Activated CD4-positive, alpha-beta T cell treated with anti-CD3 and anti-CD28 coated beads, Interleukin-2, amount 10 ng/mL, durations not matched to agents 24 days and 14 days (primary cell): ENCODE measurements at regions not wholly inside any gene's neighbourhood (a gene's known extent, or its start where the extent isn't known, plus 50 kb on each side); places are given as distances from the start of the nearest gene placed in this dataset.

Experiments
- DNase-seq: peaks from one replicate; pipeline ENCODE4 v3.0.0; 2022
- H3K27ac Mint-ChIP-seq: one replicate; pipeline ENCODE4 v1.8.0; 2022; ENCODE audit warnings: mild to moderate bottlenecking, mixed read lengths
- H3K27me3 Mint-ChIP-seq: one replicate; pipeline ENCODE4 v1.8.0; 2022; ENCODE audit warnings: mixed read lengths
- H3K36me3 Mint-ChIP-seq: one replicate; pipeline ENCODE4 v1.8.0; 2022; ENCODE audit warnings: low read depth, mild to moderate bottlenecking, mixed read lengths
- H3K4me1 Mint-ChIP-seq: one replicate; pipeline ENCODE4 v1.8.0; 2021; ENCODE audit warnings: mixed read lengths
- H3K4me3 Mint-ChIP-seq: one replicate; pipeline ENCODE4 v1.8.0; 2022; ENCODE audit warnings: mild to moderate bottlenecking, moderate library complexity, mixed read lengths
- H3K9me3 Mint-ChIP-seq: one replicate; pipeline ENCODE4 v1.8.0; 2021; ENCODE audit warnings: mixed read lengths
- intact Hi-C: fragments of 100-400 bp; cut with micrococcal nuclease; formaldehyde crosslinking; loops from one replicate; pipeline ENCODE4 v1.15.1; 2023

- H3K36me3 Mint-ChIP-seq: peaks cover under 1% of the 10 kb centered on the region
- peaks cover 30% of the 10 kb centered on the region for H3K4me1 Mint-ChIP-seq
- no peak for DNase-seq
- H3K9me3 Mint-ChIP-seq: peaks cover 6% of the 10 kb centered on the region
- H3K27me3 Mint-ChIP-seq: no peaks in the 10 kb centered on the region
- H3K4me3 Mint-ChIP-seq: no peak overlapping the region
- intact Hi-C loops: loop anchor here (10.0 kb wide), 2 partner anchors 539 to 601 kb away; partner anchors contain the start of gene KL
- H3K27ac Mint-ChIP-seq: no peak overlapping the region
These were observed 201.8 kb upstream of the RFC3 start for GRCh38 chr13:33616130-33616529.

- intact Hi-C loops: loop anchor here (10.0 kb wide), 2 partner anchors 538 to 602 kb away; partner anchors contain the start of gene KL
- Mint-ChIP-seq H3K4me1 (peaks cover 23% of the 10 kb centered on the region), H3K4me3 (no peak overlapping the region), H3K27ac (no peak overlapping the region), H3K27me3 (no peaks in the 10 kb centered on the region), H3K9me3 (peaks cover 6% of the 10 kb centered on the region), H3K36me3 (no peaks in the 10 kb centered on the region)
- DNase-seq: no peak
These were observed 200.9 kb upstream of the RFC3 start for GRCh38 chr13:33617055-33617454.

GRCh38 chr13:33624253-33624652 is 193.7 kb upstream of the RFC3 start:
- H3K4me3 Mint-ChIP-seq: no peak overlapping the region

GRCh38 chr13:33624740-33625139 is 193.2 kb upstream of the RFC3 start:
- Mint-ChIP-seq H3K27ac (peak overlapping the region; percentile 82), H3K4me1 (peaks cover 11% of the 10 kb centered on the region), H3K9me3 (peaks cover 3% of the 10 kb centered on the region), H3K36me3 (no peaks in the 10 kb centered on the region), H3K27me3 (no peaks in the 10 kb centered on the region), H3K4me3 (no peak overlapping the region)
- DNase-seq: no peak
- intact Hi-C loops: no loop called here

More at GRCh38 chr13:33624253-33624652, 193.7 kb upstream of the RFC3 start:
- DNase-seq: no peak
- peaks cover 3% of the 10 kb centered on the region for H3K9me3 Mint-ChIP-seq
- peaks cover 11% of the 10 kb centered on the region for H3K4me1 Mint-ChIP-seq
- H3K27me3 Mint-ChIP-seq: no peaks in the 10 kb centered on the region
- no peak overlapping the region for H3K27ac Mint-ChIP-seq
- intact Hi-C loops: no loop called here
- H3K36me3 Mint-ChIP-seq: no peaks in the 10 kb centered on the region

GRCh38 chr13:33626407-33626806 is 191.5 kb upstream of the RFC3 start:
- no peaks in the 10 kb centered on the region for H3K27me3 Mint-ChIP-seq
- peaks cover 3% of the 10 kb centered on the region for H3K9me3 Mint-ChIP-seq
- DNase-seq: no peak
- H3K27ac Mint-ChIP-seq: no peak overlapping the region
- intact Hi-C loops: no loop called here
- no peaks in the 10 kb centered on the region for H3K36me3 Mint-ChIP-seq
- no peak overlapping the region for H3K4me3 Mint-ChIP-seq
- peaks cover 11% of the 10 kb centered on the region for H3K4me1 Mint-ChIP-seq

- H3K4me3 Mint-ChIP-seq: no peak overlapping the region
- peaks cover 11% of the 10 kb centered on the region for H3K4me1 Mint-ChIP-seq
- H3K9me3 Mint-ChIP-seq: peaks cover 3% of the 10 kb centered on the region
- no peak for DNase-seq
- no peak overlapping the region for H3K27ac Mint-ChIP-seq
- H3K27me3 Mint-ChIP-seq: no peaks in the 10 kb centered on the region
- intact Hi-C loops: no loop called here
- H3K36me3 Mint-ChIP-seq: no peaks in the 10 kb centered on the region
These were observed 189.3 kb upstream of the RFC3 start for GRCh38 chr13:33628662-33629061.

GRCh38 chr13:33629605-33630360 is 188.2 kb upstream of the RFC3 start:
- no peaks in the 10 kb centered on the region for H3K36me3 Mint-ChIP-seq
- peaks cover 7% of the 10 kb centered on the region for H3K4me1 Mint-ChIP-seq
- no peak for DNase-seq
- intact Hi-C loops: no loop called here
- no peaks in the 10 kb centered on the region for H3K27me3 Mint-ChIP-seq
- no peaks in the 10 kb centered on the region for H3K9me3 Mint-ChIP-seq
- H3K27ac Mint-ChIP-seq: no peak overlapping the region
- no peak overlapping the region for H3K4me3 Mint-ChIP-seq

- intact Hi-C loops: no loop called here
- H3K4me1 Mint-ChIP-seq: peaks cover 14% of the 10 kb centered on the region
- H3K9me3 Mint-ChIP-seq: peaks cover 13% of the 10 kb centered on the region
- H3K27ac Mint-ChIP-seq: no peak overlapping the region
- no peak for DNase-seq
- H3K4me3 Mint-ChIP-seq: no peak overlapping the region
- peaks cover 2% of the 10 kb centered on the region for H3K36me3 Mint-ChIP-seq
- H3K27me3 Mint-ChIP-seq: no peaks in the 10 kb centered on the region
These were observed 184.0 kb upstream of the RFC3 start for GRCh38 chr13:33633701-33634545.

GRCh38 chr13:33634546-33634982 is 183.4 kb upstream of the RFC3 start:
- H3K27ac Mint-ChIP-seq: no peak overlapping the region
- H3K4me1 Mint-ChIP-seq: peaks cover 18% of the 10 kb centered on the region
- no peak overlapping the region for H3K4me3 Mint-ChIP-seq

GRCh38 chr13:33636243-33636642 is 181.7 kb upstream of the RFC3 start:
- Mint-ChIP-seq H3K4me3 (no peak overlapping the region), H3K4me1 (peaks cover 31% of the 10 kb centered on the region), H3K36me3 (peaks cover 2% of the 10 kb centered on the region), H3K27ac (no peak overlapping the region), H3K9me3 (peaks cover 24% of the 10 kb centered on the region), H3K27me3 (no peaks in the 10 kb centered on the region)
- intact Hi-C loops: no loop called here
- no peak for DNase-seq

More at GRCh38 chr13:33634546-33634982, 183.4 kb upstream of the RFC3 start:
- peaks cover 14% of the 10 kb centered on the region for H3K9me3 Mint-ChIP-seq
- intact Hi-C loops: no loop called here
- no peaks in the 10 kb centered on the region for H3K27me3 Mint-ChIP-seq
- no peak for DNase-seq
- H3K36me3 Mint-ChIP-seq: peaks cover 2% of the 10 kb centered on the region

- Mint-ChIP-seq H3K27ac (no peak overlapping the region), H3K27me3 (no peaks in the 10 kb centered on the region), H3K4me3 (no peak overlapping the region), H3K4me1 (peaks cover 34% of the 10 kb centered on the region), H3K9me3 (peaks cover 30% of the 10 kb centered on the region), H3K36me3 (peaks cover 2% of the 10 kb centered on the region)
- intact Hi-C loops: no loop called here
- DNase-seq: no peak
These were observed 180.8 kb upstream of the RFC3 start for GRCh38 chr13:33636955-33637670.

GRCh38 chr13:33637978-33638743 is 179.8 kb upstream of the RFC3 start:
- peak overlapping the region; percentile 52 for H3K27ac Mint-ChIP-seq
- intact Hi-C loops: no loop called here
- H3K36me3 Mint-ChIP-seq: peaks cover 2% of the 10 kb centered on the region
- no peak overlapping the region for H3K4me3 Mint-ChIP-seq
- no peak for DNase-seq
- H3K4me1 Mint-ChIP-seq: peaks cover 34% of the 10 kb centered on the region
- peaks cover 30% of the 10 kb centered on the region for H3K9me3 Mint-ChIP-seq
- no peaks in the 10 kb centered on the region for H3K27me3 Mint-ChIP-seq

GRCh38 chr13:33639158-33639557 is 178.8 kb upstream of the RFC3 start:
- no peak for DNase-seq
- H3K4me3 Mint-ChIP-seq: no peak overlapping the region
- peaks cover 2% of the 10 kb centered on the region for H3K36me3 Mint-ChIP-seq
- H3K27ac Mint-ChIP-seq: peak overlapping the region; percentile 61
- no peaks in the 10 kb centered on the region for H3K27me3 Mint-ChIP-seq
- peaks cover 30% of the 10 kb centered on the region for H3K9me3 Mint-ChIP-seq
- intact Hi-C loops: loop anchor here (1.0 kb wide), 2 partner anchors 26 to 40 kb away; no protein-coding TSS in a partner anchor
- peaks cover 34% of the 10 kb centered on the region for H3K4me1 Mint-ChIP-seq
